Testis (tissue), 2 donors: ENCODE measurements at regions not wholly inside any gene's neighbourhood (a gene's known extent, or its start where the extent isn't known, plus 50 kb on each side); places are given as distances from the start of the nearest gene placed in this dataset.
"Not testable (repeated sequence)": the region's sequence is repeated elsewhere in the genome, so short reads cannot be mapped to it uniquely, and the experiment has no call there.

Source experiments
- DNase-seq: peaks from one replicate; pipeline ENCODE4 v3.0.0-alpha.2; 2019
- H3K27ac ChIP-seq, 2 donors: fragments of 200-600 bp; sonication (generic); one replicate each; pipeline ENCODE4 v1.5.1; 2019
- H3K27me3 ChIP-seq: fragments of 200-600 bp; sonication (generic); one replicate; pipeline ENCODE4 v1.5.1; 2019
- H3K36me3 ChIP-seq: fragments of 200-600 bp; sonication (generic); one replicate; pipeline ENCODE4 v1.5.1; 2017; ENCODE audit warnings: low read depth; ENCODE audit errors: missing control alignments
- H3K4me1 ChIP-seq: fragments of 200-600 bp; sonication (generic); one replicate; pipeline ENCODE4 v1.5.1; 2019
- H3K4me3 ChIP-seq, 2 donors: fragments of 200-600 bp; sonication (generic); one replicate each; pipeline ENCODE4 v1.5.1; 2017 to 2019
- H3K9me3 ChIP-seq: fragments of 200-600 bp; sonication (generic); one replicate; pipeline ENCODE4 v1.5.1; 2017
- POLR2A ChIP-seq: fragments of 450-650 bp; IDR thresholded peaks from one replicate; pipeline ENCODE4 v1.6.1; 2017; ENCODE audit warnings: antibody characterized with exemption, mild to moderate bottlenecking, moderate library complexity
- WGBS, 2 donors: methylation state at CpG; one replicate each; pipeline ENCODE4 v1.1.5; 2018; 5-methylcytosine and 5-hydroxymethylcytosine counted together
- intact Hi-C: fragments of 100-400 bp; cut with DNase I; formaldehyde crosslinking; loops from one replicate; pipeline ENCODE4 v1.15.1; 2023; ENCODE audit warnings: low total_unique reads
- TF ChIP-seq, protein P1 (sequence below), 3 experiments: fragments of 450-650 bp in 2 of 3; fragments of 200-600 bp in 1 of 3; sonication (generic) in 1 of 3; IDR thresholded peaks; one replicate each; pipeline ENCODE4 v1.5.1; 2016 to 2019; ENCODE audit warnings: antibody characterized with exemption in 3 of 3, mild to moderate bottlenecking in 2 of 3, moderate library complexity in 1 of 3

DNA sequence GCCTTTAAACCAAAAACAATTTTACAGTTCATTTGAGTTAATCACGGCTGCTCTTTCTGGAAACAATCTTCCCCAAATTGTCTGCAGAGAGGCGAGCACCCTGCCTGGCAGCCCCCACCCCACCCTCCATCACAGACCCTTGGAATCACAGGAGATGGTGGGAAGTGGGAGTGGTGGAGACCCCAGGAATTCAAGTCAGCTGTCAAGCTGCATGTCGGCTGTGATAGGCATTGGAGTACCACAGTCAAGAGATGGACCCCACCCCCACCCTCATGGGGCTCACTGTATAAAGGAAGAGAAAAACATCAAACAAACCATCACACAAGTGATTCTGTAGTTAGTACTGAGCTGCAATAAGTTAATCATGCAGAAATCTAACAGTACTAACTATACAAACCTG lies 360.4 kb downstream of the MATN1 start:
- no peak for DNase-seq

DNA sequence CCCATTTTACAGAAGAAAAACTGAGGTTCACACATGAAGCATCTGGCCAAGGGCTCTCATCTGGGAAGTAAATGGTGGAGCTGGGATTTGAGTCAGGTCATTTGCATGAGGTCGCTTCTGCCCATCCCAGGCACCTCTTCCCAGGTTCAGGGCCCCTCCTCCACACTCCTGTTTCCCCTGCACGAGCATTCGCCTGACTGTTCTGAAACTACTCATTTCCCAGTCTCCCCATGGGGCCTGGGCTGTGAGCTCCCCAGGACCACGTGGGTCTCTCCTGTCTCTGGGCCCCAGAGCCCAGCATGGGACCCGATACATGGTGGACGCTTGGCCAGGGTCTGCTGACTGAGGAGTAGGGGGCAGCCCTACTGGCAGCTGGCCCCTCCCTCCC lies 360.8 kb downstream of the MATN1 start:
- DNase-seq, result no peak
- H3K4me1 ChIP-seq, result no peaks in the 10 kb centered on the region
- H3K27ac ChIP-seq, result no peak overlapping the region
- no peaks in the 10 kb centered on the region for H3K36me3 ChIP-seq
- intact Hi-C loops, result no loop called here
- no peak for TF ChIP-seq POLR2A
- TF ChIP-seq, protein P1, sequence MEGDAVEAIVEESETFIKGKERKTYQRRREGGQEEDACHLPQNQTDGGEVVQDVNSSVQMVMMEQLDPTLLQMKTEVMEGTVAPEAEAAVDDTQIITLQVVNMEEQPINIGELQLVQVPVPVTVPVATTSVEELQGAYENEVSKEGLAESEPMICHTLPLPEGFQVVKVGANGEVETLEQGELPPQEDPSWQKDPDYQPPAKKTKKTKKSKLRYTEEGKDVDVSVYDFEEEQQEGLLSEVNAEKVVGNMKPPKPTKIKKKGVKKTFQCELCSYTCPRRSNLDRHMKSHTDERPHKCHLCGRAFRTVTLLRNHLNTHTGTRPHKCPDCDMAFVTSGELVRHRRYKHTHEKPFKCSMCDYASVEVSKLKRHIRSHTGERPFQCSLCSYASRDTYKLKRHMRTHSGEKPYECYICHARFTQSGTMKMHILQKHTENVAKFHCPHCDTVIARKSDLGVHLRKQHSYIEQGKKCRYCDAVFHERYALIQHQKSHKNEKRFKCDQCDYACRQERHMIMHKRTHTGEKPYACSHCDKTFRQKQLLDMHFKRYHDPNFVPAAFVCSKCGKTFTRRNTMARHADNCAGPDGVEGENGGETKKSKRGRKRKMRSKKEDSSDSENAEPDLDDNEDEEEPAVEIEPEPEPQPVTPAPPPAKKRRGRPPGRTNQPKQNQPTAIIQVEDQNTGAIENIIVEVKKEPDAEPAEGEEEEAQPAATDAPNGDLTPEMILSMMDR (IDR thresholded peaks at IDR 0.05), result no peak
- H3K9me3 ChIP-seq, result no peaks in the 10 kb centered on the region
- no peaks in the 10 kb centered on the region for H3K27me3 ChIP-seq
- H3K4me3 ChIP-seq, result no peak overlapping the region
- 83 to 87% methylated on average over 3 to 6 of the region's 6 CpGs for WGBS, 2 donors

More for the DNA sequence above, 360.4 kb downstream of the MATN1 start:
- Histone ChIP-seq H3K9me3 (no peaks in the 10 kb centered on the region), H3K36me3 (no peaks in the 10 kb centered on the region), H3K4me1 (no peaks in the 10 kb centered on the region), H3K4me3 (no peak overlapping the region), H3K27ac (no peak overlapping the region), H3K27me3 (no peaks in the 10 kb centered on the region)
- intact Hi-C loops, result no loop called here
- TF ChIP-seq, protein P1 (IDR thresholded peaks at IDR 0.05), result no peak
- 83 to 93% methylated on average over 3 of the region's 3 CpGs for WGBS, 2 donors

GRCh38 chr1:30361890-30362602 lies 361.3 kb downstream of the MATN1 start:
- H3K4me3 ChIP-seq, H3K9me3 ChIP-seq, H3K27me3 ChIP-seq, H3K36me3 ChIP-seq, H3K27ac ChIP-seq, intact Hi-C loops, DNase-seq, H3K4me1 ChIP-seq: not testable (repeated sequence)
- WGBS, 2 donors, result 86 to 93% methylated on average over 9 to 10 of the region's 10 CpGs

DNA sequence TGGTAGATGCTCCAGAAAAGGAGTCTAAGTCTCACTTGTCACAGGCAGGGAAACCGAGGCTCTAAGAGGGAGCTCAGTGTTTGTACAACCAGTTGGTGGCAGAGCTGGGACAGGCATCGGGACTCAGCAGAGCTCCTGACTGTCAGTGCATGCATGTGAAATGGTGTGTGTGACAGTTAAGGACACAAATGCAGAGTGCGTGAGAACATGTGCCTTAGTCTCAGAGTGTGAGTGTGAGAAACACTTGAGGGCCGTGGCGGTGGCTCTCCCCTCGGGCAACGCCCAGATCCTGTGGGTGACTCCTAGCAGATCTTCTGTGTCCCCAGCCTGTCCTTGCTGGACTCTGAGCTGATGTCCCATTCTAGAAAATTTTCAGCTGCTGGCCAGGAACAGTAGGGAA lies 362.6 kb downstream of the MATN1 start:
- TF ChIP-seq POLR2A, result no peak
- TF ChIP-seq, protein P1 (IDR thresholded peaks at IDR 0.05), result no peak
- no peak overlapping the region for H3K27ac ChIP-seq
- H3K9me3 ChIP-seq, result no peaks in the 10 kb centered on the region
- H3K4me3 ChIP-seq, result no peak overlapping the region
- H3K27me3 ChIP-seq, result no peaks in the 10 kb centered on the region
- no peaks in the 10 kb centered on the region for H3K4me1 ChIP-seq
- intact Hi-C loops, result no loop called here
- 80 to 84% methylated on average over 6 to 7 of the region's 7 CpGs for WGBS, 2 donors
- H3K36me3 ChIP-seq, result no peaks in the 10 kb centered on the region
- DNase-seq, result no peak

GRCh38 chr1:30360281-30360680 lies 363.1 kb downstream of the MATN1 start:
- H3K4me3 ChIP-seq, result no peak overlapping the region
- intact Hi-C loops, result no loop called here
- no peaks in the 10 kb centered on the region for H3K36me3 ChIP-seq
- no peak for DNase-seq
- WGBS, 2 donors, result 92 to 95% methylated on average over 2 of the region's 2 CpGs
- no peak overlapping the region for H3K27ac ChIP-seq
- no peak for TF ChIP-seq POLR2A
- TF ChIP-seq, protein P1 (IDR thresholded peaks at IDR 0.05), result no peak
- H3K27me3 ChIP-seq, result no peaks in the 10 kb centered on the region
- H3K4me1 ChIP-seq, result no peaks in the 10 kb centered on the region
- H3K9me3 ChIP-seq, result no peaks in the 10 kb centered on the region
